ENCODE measurements at regions not wholly inside any gene's neighbourhood (a gene's known extent, or its start where the extent isn't known, plus 50 kb on each side); places are given as distances from the start of the nearest gene placed in this dataset.

GRCh38 chr6:94362061-94362864 is 942.9 kb upstream of the EPHA7 start:
- Histone ChIP-seq H3K4me1 (ENCODE audit: control insufficient read depth in 4 of 4, insufficient read depth in 4 of 4, low read length in 3 of 4) (no peaks in the 10 kb centered on the region), H3K36me3 (ENCODE audit: control insufficient read depth in 4 of 4, insufficient read depth in 3 of 4, low read depth in 1 of 4, low read length in 3 of 4) (no peaks in the 10 kb centered on the region), H3K4me3 (ENCODE audit: low read depth in 1 of 3, low read length in 3 of 3) (no peak overlapping the region), H3K9me3 (ENCODE audit: control insufficient read depth in 4 of 4, low read length in 3 of 4) (no peaks in the 10 kb centered on the region), H3K27ac (ENCODE audit: low read depth in 1 of 2, low read length in 2 of 2) (no peak overlapping the region), H3K9ac (ENCODE audit: low read depth in 1 of 2, low read length in 2 of 2) (no peak overlapping the region), H3K27me3 (ENCODE audit: control insufficient read depth in 4 of 4, insufficient read depth in 4 of 4, low read length in 3 of 4) (peaks cover 0 to 2% (median 0%) of the 10 kb centered on the region in 4 donors)
- no peak for DNase-seq (ENCODE audit: low spot score)
- TF ChIP-seq FOXA1 (IDR thresholded peaks at IDR 0.05) (no peak), HNF4A (conservative IDR thresholded peaks at IDR 0.05) (no peak), NR2F2 (IDR thresholded peaks at IDR 0.05) (no peak), YY1 (IDR thresholded peaks at IDR 0.05) (no peak), JUND (IDR thresholded peaks at IDR 0.05) (no peak), TAF1 (conservative IDR thresholded peaks at IDR 0.05) (no peak), ATF3 (IDR thresholded peaks at IDR 0.05) (no peak), SP1 (IDR thresholded peaks at IDR 0.05) (no peak)
- 93% methylated on average over 26 of the region's 26 CpGs for WGBS

GRCh38 chr6:94361304-94362060 is 942.1 kb upstream of the EPHA7 start:
- Histone ChIP-seq H3K27ac (ENCODE audit: low read depth in 1 of 2, low read length in 2 of 2) (no peak overlapping the region), H3K27me3 (ENCODE audit: control insufficient read depth in 4 of 4, insufficient read depth in 4 of 4, low read length in 3 of 4) (peaks cover 0 to 2% (median 0%) of the 10 kb centered on the region in 4 donors), H3K36me3 (ENCODE audit: control insufficient read depth in 4 of 4, insufficient read depth in 3 of 4, low read depth in 1 of 4, low read length in 3 of 4) (no peaks in the 10 kb centered on the region), H3K9ac (ENCODE audit: low read depth in 1 of 2, low read length in 2 of 2) (no peak overlapping the region), H3K4me3 (ENCODE audit: low read depth in 1 of 3, low read length in 3 of 3) (no peak overlapping the region), H3K4me1 (ENCODE audit: control insufficient read depth in 4 of 4, insufficient read depth in 4 of 4, low read length in 3 of 4) (no peaks in the 10 kb centered on the region), H3K9me3 (ENCODE audit: control insufficient read depth in 4 of 4, low read length in 3 of 4) (no peaks in the 10 kb centered on the region)
- TF ChIP-seq FOXA2 (IDR thresholded peaks at IDR 0.05), result no peak
- TF ChIP-seq HNF4G (IDR thresholded peaks at IDR 0.05), result no peak
- TF ChIP-seq EGR1 (IDR thresholded peaks at IDR 0.05; ENCODE audit: low read depth in 2 of 2), result no peak
- no peak for TF ChIP-seq MAX (IDR thresholded peaks at IDR 0.05)
- no peak for TF ChIP-seq TAF1 (conservative IDR thresholded peaks at IDR 0.05)
- 81% methylated on average over 10 of the region's 10 CpGs for WGBS
- DNase-seq (ENCODE audit: low spot score), result no peak

- no peaks in the 10 kb centered on the region for H3K36me3 ChIP-seq (ENCODE audit: control insufficient read depth in 4 of 4, insufficient read depth in 3 of 4, low read depth in 1 of 4, low read length in 3 of 4)
- DNase-seq (ENCODE audit: low spot score), result no peak
- no peak overlapping the region for H3K4me3 ChIP-seq (ENCODE audit: low read depth in 1 of 3, low read length in 3 of 3)
- H3K9ac ChIP-seq (ENCODE audit: low read depth in 1 of 2, low read length in 2 of 2), result no peak overlapping the region
- no peak overlapping the region for H3K27ac ChIP-seq (ENCODE audit: low read depth in 1 of 2, low read length in 2 of 2)
- no peaks in the 10 kb centered on the region for H3K4me1 ChIP-seq (ENCODE audit: control insufficient read depth in 4 of 4, insufficient read depth in 4 of 4, low read length in 3 of 4)
- no peaks in the 10 kb centered on the region for H3K9me3 ChIP-seq (ENCODE audit: control insufficient read depth in 4 of 4, low read length in 3 of 4)
- peaks cover 0 to 2% (median 0%) of the 10 kb centered on the region in 4 donors for H3K27me3 ChIP-seq (ENCODE audit: control insufficient read depth in 4 of 4, insufficient read depth in 4 of 4, low read length in 3 of 4)
- 59% methylated on average over 4 of the region's 4 CpGs for WGBS
- TF ChIP-seq REST (IDR thresholded peaks at IDR 0.05) (no peak), NR2F2 (IDR thresholded peaks at IDR 0.05) (no peak), FOXA1 (IDR thresholded peaks at IDR 0.05) (no peak), GABPA (IDR thresholded peaks at IDR 0.05 in 1 of 2, conservative IDR thresholded peaks at IDR 0.05 in 1 of 2) (no peak), TAF1 (conservative IDR thresholded peaks at IDR 0.05) (no peak), CTCF (IDR thresholded peaks at IDR 0.05; ENCODE audit: low read depth, low read length, missing input control) (no peak), RAD21 (IDR thresholded peaks at IDR 0.05) (no peak), SP1 (IDR thresholded peaks at IDR 0.05) (no peak), EGR1 (IDR thresholded peaks at IDR 0.05; ENCODE audit: low read depth in 2 of 2) (no peak), FOXA2 (IDR thresholded peaks at IDR 0.05) (no peak), HNF4A (conservative IDR thresholded peaks at IDR 0.05) (no peak), ATF3 (IDR thresholded peaks at IDR 0.05) (no peak), MAX (IDR thresholded peaks at IDR 0.05) (no peak), YY1 (IDR thresholded peaks at IDR 0.05) (no peak), HNF4G (IDR thresholded peaks at IDR 0.05) (no peak), JUND (IDR thresholded peaks at IDR 0.05) (no peak)
Measured at GRCh38 chr6:94357381-94357980, 938.1 kb upstream of the EPHA7 start.
